SK-N-SH (cell line): ENCODE measurements at regions not wholly inside any gene's neighbourhood (a gene's known extent, or its start where the extent isn't known, plus 50 kb on each side); places are given as distances from the start of the nearest gene placed in this dataset.
A peak's percentile ranks its signal among the peaks of the same experiment; 100 is the strongest.

ENCODE experiments used
- CTCF ChIA-PET: fragments of 300-600, 350-600 bp; formaldehyde crosslinking; extraction: SDS; loops from one replicate; lab custom pipeline; 2021; lab: Yijun Ruan, JAX
- POLR2A ChIA-PET: fragments of 350-600 bp; sonication (Branson Sonifier 250); formaldehyde crosslinking; extraction: SDS; loops from one replicate; lab custom pipeline; 2020; ENCODE audit warnings: antibody characterized with exemption, inconsistent platforms; lab: Yijun Ruan, JAX
- DNase-seq: peaks from one replicate; pipeline ENCODE4 v3.0.0; 2012
- H2AFZ ChIP-seq: fragments of 200-600 bp; sonication (generic); 2 replicates; pipeline ENCODE4 v1.8.1; 2016; ENCODE audit warnings: antibody characterized with exemption, mild to moderate bottlenecking, low read depth
- H3F3A ChIP-seq: fragments of 200-600 bp; sonication (generic); replicated peaks from 2 replicates; pipeline ENCODE3; 2016; ENCODE audit warnings: antibody characterized with exemption, mild to moderate bottlenecking; ENCODE audit not compliant: insufficient read depth
- H3K27ac ChIP-seq, 2 experiments: fragments of 200-500 bp in 1 of 2; fragments of 200-600 bp in 1 of 2; sonication (Bioruptor generic) in 1 of 2; sonication (generic), shearing (Covaris generic) in 1 of 2; 2 replicates each; pipeline versions ENCODE4 v1.5.1 to v1.6.1; 2014 to 2016; ENCODE audit warnings: low read depth in 2 of 2, inconsistent platforms in 1 of 2, low read length in 1 of 2, mild to moderate bottlenecking in 1 of 2, mixed read lengths in 1 of 2
- H3K27me3 ChIP-seq: fragments of 200-600 bp; sonication (generic), shearing (Covaris generic); 2 replicates; pipeline ENCODE4 v1.6.1; 2016; ENCODE audit warnings: mixed run types; ENCODE audit not compliant: insufficient read depth
- H3K36me3 ChIP-seq, 2 experiments: fragments of 200-500 bp in 1 of 2; fragments of 200-600 bp in 1 of 2; sonication (Bioruptor generic) in 1 of 2; sonication (generic) in 1 of 2; replicated peaks in 1 of 2; 2 replicates each; pipeline versions ENCODE3 to v1.5.1; 2014 to 2016; ENCODE audit warnings: low read length in 1 of 2, mild to moderate bottlenecking in 1 of 2; ENCODE audit not compliant: insufficient read depth in 2 of 2, control insufficient read depth in 1 of 2
- H3K4me1 ChIP-seq, 2 experiments: fragments of 200-500 bp in 1 of 2; fragments of 200-600 bp in 1 of 2; sonication (Bioruptor generic) in 1 of 2; sonication (generic), shearing (Covaris generic) in 1 of 2; 2 replicates each; pipeline versions ENCODE4 v1.5.1 to v1.6.1; 2014 to 2016; ENCODE audit warnings: low read depth in 1 of 2, low read length in 1 of 2, mixed run types in 1 of 2; ENCODE audit not compliant: insufficient read depth in 2 of 2, control insufficient read depth in 1 of 2
- H3K4me2 ChIP-seq: fragments of 200-600 bp; sonication (generic), shearing (Covaris generic); 2 replicates; pipeline ENCODE4 v1.6.1; 2017; ENCODE audit warnings: mixed run types
- H3K4me3 ChIP-seq, 2 experiments: fragments of 200-500 bp in 1 of 2; fragments of 200-600 bp in 1 of 2; sonication (Bioruptor generic) in 1 of 2; sonication (generic), shearing (Covaris generic) in 1 of 2; 2 replicates each; pipeline versions ENCODE4 v1.5.1 to v1.8.1; 2014 to 2016; ENCODE audit warnings: low read depth in 2 of 2, inconsistent platforms in 1 of 2, low read length in 1 of 2, mild to moderate bottlenecking in 1 of 2, mixed read lengths in 1 of 2, moderate library complexity in 1 of 2
- H3K79me2 ChIP-seq: fragments of 200-600 bp; sonication (generic); 2 replicates; pipeline ENCODE4 v1.8.1; 2017; ENCODE audit warnings: mild to moderate bottlenecking; ENCODE audit not compliant: insufficient read depth
- H3K9ac ChIP-seq: fragments of 200-600 bp; sonication (generic); 2 replicates; pipeline ENCODE4 v1.6.1; 2017; ENCODE audit warnings: mixed run types
- H3K9me2 ChIP-seq: fragments of 200-600 bp; sonication (generic); 2 replicates; pipeline ENCODE4 v1.6.1; 2017; ENCODE audit warnings: mixed run types
- H3K9me3 ChIP-seq: fragments of 200-600 bp; sonication (generic); 2 replicates; pipeline ENCODE4 v1.6.1; 2017; ENCODE audit warnings: mixed run types, mild to moderate bottlenecking, moderate library complexity
- H4K20me1 ChIP-seq: fragments of 200-600 bp; sonication (generic); 2 replicates; pipeline ENCODE4 v1.6.1; 2017; ENCODE audit warnings: mild to moderate bottlenecking, mixed run types; ENCODE audit not compliant: insufficient read depth
- ELF1 ChIP-seq: IDR thresholded peaks from 2 replicates; pipeline ENCODE4 v1.4.0; 2012
- GABPA ChIP-seq: IDR thresholded peaks from 2 replicates; pipeline ENCODE4 v1.4.0; 2012; ENCODE audit warnings: low read depth, mild to moderate bottlenecking
- GATA2 ChIP-seq: sonication (generic); formaldehyde crosslinking; IDR thresholded peaks from 2 replicates; pipeline ENCODE4 v1.5.0; 2020; ENCODE audit warnings: mild to moderate bottlenecking, missing genetic modification reagents
- IRF3 ChIP-seq: fragments of 150-350 bp; IDR thresholded peaks from 2 replicates; pipeline ENCODE4 v1.6.1; 2016; ENCODE audit warnings: mild to moderate bottlenecking, low read depth, low read length
- JUND ChIP-seq: IDR thresholded peaks from 2 replicates; pipeline ENCODE4 v1.4.0; 2012
- NRF1 ChIP-seq: IDR thresholded peaks from 2 replicates; pipeline ENCODE4 v1.6.1; 2012; ENCODE audit warnings: low read depth, mild to moderate bottlenecking, low read length
- PBX3 ChIP-seq: IDR thresholded peaks from 2 replicates; pipeline ENCODE4; 2012
- RAD21 ChIP-seq: IDR thresholded peaks from 2 replicates; pipeline ENCODE4 v1.6.1; 2012; ENCODE audit warnings: mild to moderate bottlenecking, low read length
- RCOR1 ChIP-seq: fragments of 150-350 bp; IDR thresholded peaks from 2 replicates; pipeline ENCODE4 v1.6.1; 2017; ENCODE audit warnings: antibody characterized with exemption, low read length
- RXRA ChIP-seq: IDR thresholded peaks from 2 replicates; pipeline ENCODE4 v1.4.0; 2012; ENCODE audit warnings: low read depth, mild to moderate bottlenecking, borderline replicate concordance
- SIN3A ChIP-seq: IDR thresholded peaks from 2 replicates; pipeline ENCODE4 v1.6.1; 2012; ENCODE audit warnings: low read depth, mild to moderate bottlenecking, low read length, moderate library complexity, borderline replicate concordance
- SMC3 ChIP-seq: IDR thresholded peaks from 2 replicates; pipeline ENCODE4 v1.6.1; 2012; ENCODE audit warnings: low read depth, low read length, improper control_type of control experiment
- TAF1 ChIP-seq: IDR thresholded peaks from 2 replicates; pipeline ENCODE4 v1.6.1; 2012; ENCODE audit warnings: low read depth, mild to moderate bottlenecking, low read length, moderate library complexity, borderline replicate concordance
- TCF12 ChIP-seq: IDR thresholded peaks from 2 replicates; pipeline ENCODE4 v1.4.0; 2012
- TEAD4 ChIP-seq: IDR thresholded peaks from 2 replicates; pipeline ENCODE4 v1.4.0; 2012; ENCODE audit warnings: mild to moderate bottlenecking, borderline replicate concordance; ENCODE audit not compliant: insufficient read depth
- USF1 ChIP-seq: IDR thresholded peaks from 2 replicates; pipeline ENCODE4 v1.4.0; 2012; ENCODE audit warnings: low read depth, borderline replicate concordance
- YY1 ChIP-seq: IDR thresholded peaks from 2 replicates; pipeline ENCODE4 v1.4.0; 2012; ENCODE audit warnings: low read depth, mild to moderate bottlenecking
- WGBS: methylation state at CpG from one replicate; pipeline ENCODE4 v1.1.6; 2017; ENCODE audit warnings: low lambda C conversion rate; 5-methylcytosine and 5-hydroxymethylcytosine counted together
- TF ChIP-seq, protein P1 (sequence below): fragments of 150-350 bp; IDR thresholded peaks from 2 replicates; pipeline ENCODE4 v1.6.1; 2017; ENCODE audit warnings: antibody characterized with exemption, low read length, low read depth, borderline replicate concordance

DNA sequence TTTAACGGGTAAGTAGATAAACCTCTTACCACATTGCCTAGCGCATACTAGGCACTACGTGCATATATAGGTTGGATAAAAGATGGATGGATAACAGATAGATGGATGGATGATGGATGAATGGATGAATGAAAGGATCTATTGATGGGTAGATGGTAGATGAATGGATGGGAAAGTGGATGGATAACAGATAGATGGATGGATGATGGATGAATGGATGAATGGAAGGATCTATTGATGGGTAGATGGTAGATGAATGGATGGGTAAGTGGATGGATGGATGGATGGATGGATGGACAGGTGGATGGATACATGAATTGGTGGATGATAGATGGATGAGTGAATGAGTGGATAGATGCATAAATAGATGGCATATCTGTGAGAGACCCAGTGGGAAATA, 555.0 kb downstream of the MN1 start:
- Histone ChIP-seq H2AFZ (no peak overlapping the region), H3K4me3 (no peak overlapping the region), H3K27ac (no peak overlapping the region), H3K9me2 (no peaks in the 10 kb centered on the region), H3K9ac (no peak overlapping the region), H4K20me1 (no peaks in the 10 kb centered on the region), H3K4me2 (no peak overlapping the region), H3F3A (no peaks in the 10 kb centered on the region), H3K79me2 (no peaks in the 10 kb centered on the region), H3K9me3 (no peaks in the 10 kb centered on the region), H3K4me1 (peaks cover 0 to 15% of the 10 kb centered on the region in 2 experiments; a peak in 1 of 4 replicates), H3K27me3 (no peaks in the 10 kb centered on the region), H3K36me3 (no peaks in the 10 kb centered on the region)
- TF ChIP-seq RAD21 (no peak), TCF12 (no peak)
- POLR2A ChIA-PET: no interaction called here
- CTCF ChIA-PET: no interaction called here
- no peak for DNase-seq
- 99% methylated on average over 3 of the region's 3 CpGs for WGBS

DNA sequence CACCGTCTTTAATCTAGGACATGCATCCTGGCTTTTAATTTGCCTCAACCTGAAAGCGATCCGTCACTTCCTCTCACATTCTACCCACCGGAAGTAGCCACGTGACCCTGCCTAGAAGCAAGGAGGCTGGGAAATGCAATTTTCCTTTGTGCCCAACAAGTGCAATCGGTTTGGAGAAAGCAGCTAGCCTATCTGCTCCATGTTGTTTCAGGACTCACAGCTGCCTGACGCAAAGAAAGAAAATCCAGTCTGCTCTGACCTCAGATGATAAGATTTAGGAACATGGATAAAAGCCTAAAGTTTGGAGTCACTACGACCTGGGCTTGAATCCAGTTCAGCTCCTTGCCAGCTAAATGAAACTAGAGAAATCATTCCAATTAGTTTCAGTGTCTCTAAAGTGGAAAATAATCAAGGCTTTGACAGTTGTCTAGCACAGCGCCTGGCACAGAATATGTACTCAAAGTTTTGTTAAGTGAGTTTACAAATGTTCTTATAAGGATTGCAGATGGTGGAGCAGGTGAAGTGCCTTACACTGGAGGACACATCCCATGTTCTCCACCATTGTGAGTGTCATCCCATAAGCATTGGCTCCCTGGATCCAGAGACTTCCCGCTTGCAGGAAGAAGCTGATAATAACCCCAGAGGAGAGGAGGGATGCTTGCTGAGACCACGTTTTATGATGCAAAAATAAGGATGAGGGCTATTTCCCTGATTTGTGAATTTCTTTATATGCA, 553.7 kb downstream of the MN1 start:
- H3K4me1 ChIP-seq: peaks cover 0 to 6% of the 10 kb centered on the region in 2 experiments; a peak in 1 of 4 replicates
- peak overlapping the region in 1 of 2 experiments; percentile 5; a peak in 1 of 4 replicates for H3K27ac ChIP-seq
- no peaks in the 10 kb centered on the region for H3K27me3 ChIP-seq
- WGBS: 70% methylated on average over 11 of the region's 11 CpGs
- no peaks in the 10 kb centered on the region for H3K79me2 ChIP-seq
- no peak overlapping the region for H3K4me3 ChIP-seq
- no peak overlapping the region for H3K9ac ChIP-seq
- peak; percentile 24; the same call in 1 of the 2 replicates for TF ChIP-seq USF1
- no peak for TF ChIP-seq NRF1
- no peak for TF ChIP-seq JUND
- TF ChIP-seq ELF1: no peak
- no peak for TF ChIP-seq GABPA
- no peak for TF ChIP-seq SMC3
- no peak for TF ChIP-seq IRF3
- no peaks in the 10 kb centered on the region for H4K20me1 ChIP-seq
- no peaks in the 10 kb centered on the region for H3F3A ChIP-seq
- no peak overlapping the region for H3K4me2 ChIP-seq
- H3K9me3 ChIP-seq: no peaks in the 10 kb centered on the region
- no peaks in the 10 kb centered on the region for H3K36me3 ChIP-seq
- H2AFZ ChIP-seq: no peak overlapping the region
- H3K9me2 ChIP-seq: no peaks in the 10 kb centered on the region
- ChIA-PET CTCF (interaction anchor here (0.6 to 1.0 kb wide), 3 partner anchors 11 to 388 kb away, joined by 3 read pairs; no protein-coding TSS in a partner anchor), POLR2A (no interaction called here)
- DNase-seq: no peak

DNA sequence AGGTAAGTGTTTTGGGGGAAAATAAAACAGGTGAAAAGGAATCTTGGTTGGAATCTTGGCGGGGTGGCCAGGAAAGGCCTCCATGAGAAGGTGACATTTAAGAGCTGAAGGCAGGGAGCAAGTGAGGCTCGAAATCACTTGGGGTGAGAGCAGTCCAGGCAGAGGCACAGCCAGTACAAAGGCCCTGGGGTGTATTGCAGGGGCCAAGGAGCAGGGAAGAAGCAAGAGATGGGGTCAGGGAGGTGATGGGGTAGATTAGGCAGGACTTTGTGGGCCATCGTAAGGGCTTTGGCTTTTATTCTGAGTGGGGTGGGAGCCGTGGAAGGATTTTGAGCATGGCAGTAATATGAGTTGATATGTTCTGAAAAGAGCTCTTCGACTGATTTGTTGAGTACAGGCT, 551.1 kb downstream of the MN1 start:
- no peak for DNase-seq
- no peaks in the 10 kb centered on the region for H3K36me3 ChIP-seq
- ChIA-PET CTCF (interaction anchor here (0.6 to 1.3 kb wide), 2 partner anchors 48 to 108 kb away, joined by 3 to 4 read pairs; no protein-coding TSS in a partner anchor), POLR2A (no interaction called here)
- 68% methylated on average over 5 of the region's 5 CpGs for WGBS
- H3K4me1 ChIP-seq: peaks cover 0 to 3% of the 10 kb centered on the region in 2 experiments; a peak in 1 of 4 replicates
- H3K4me3 ChIP-seq: no peak overlapping the region
- H3K9me2 ChIP-seq: no peaks in the 10 kb centered on the region
- no peaks in the 10 kb centered on the region for H3K79me2 ChIP-seq
- no peaks in the 10 kb centered on the region for H3K9me3 ChIP-seq
- H3F3A ChIP-seq: no peaks in the 10 kb centered on the region
- H3K27ac ChIP-seq: no peak overlapping the region
- H2AFZ ChIP-seq: no peak overlapping the region
- H3K9ac ChIP-seq: no peak overlapping the region
- H3K4me2 ChIP-seq: no peak overlapping the region
- no peaks in the 10 kb centered on the region for H4K20me1 ChIP-seq
- H3K27me3 ChIP-seq: no peaks in the 10 kb centered on the region
- TF ChIP-seq TAF1 (no peak), GATA2 (CRISPR knock-in tag) (no peak), SIN3A (no peak), RCOR1 (no peak), RXRA (no peak), YY1 (no peak), TEAD4 (no peak), PBX3 (no peak)
- TF ChIP-seq, protein P1, sequence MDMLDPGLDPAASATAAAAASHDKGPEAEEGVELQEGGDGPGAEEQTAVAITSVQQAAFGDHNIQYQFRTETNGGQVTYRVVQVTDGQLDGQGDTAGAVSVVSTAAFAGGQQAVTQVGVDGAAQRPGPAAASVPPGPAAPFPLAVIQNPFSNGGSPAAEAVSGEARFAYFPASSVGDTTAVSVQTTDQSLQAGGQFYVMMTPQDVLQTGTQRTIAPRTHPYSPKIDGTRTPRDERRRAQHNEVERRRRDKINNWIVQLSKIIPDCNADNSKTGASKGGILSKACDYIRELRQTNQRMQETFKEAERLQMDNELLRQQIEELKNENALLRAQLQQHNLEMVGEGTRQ: no peak
